ENCODE measurements at regions not wholly inside any gene's neighbourhood (a gene's known extent, or its start where the extent isn't known, plus 50 kb on each side); places are given as distances from the start of the nearest gene placed in this dataset.

GRCh38 chr9:23394189-23394588 is 431.9 kb downstream of the ELAVL2 start:
- TF ChIP-seq CTCF (IDR thresholded peaks at IDR 0.05; ENCODE audit: poor library complexity, severe bottlenecking) (no peak), EP300 (conservative IDR thresholded peaks at IDR 0.05; ENCODE audit: poor library complexity, severe bottlenecking) (no peak), EZH2 (IDR thresholded peaks at IDR 0.05; ENCODE audit: borderline replicate concordance, insufficient read depth, low read length, poor library complexity, severe bottlenecking) (no peak)
